ENCODE measurements at regions not wholly inside any gene's neighbourhood (a gene's known extent, or its start where the extent isn't known, plus 50 kb on each side); places are given as distances from the start of the nearest gene placed in this dataset.

- no peak for TF ChIP-seq CTCF (IDR thresholded peaks at IDR 0.05)
- TF ChIP-seq EP300 (IDR thresholded peaks at IDR 0.05; ENCODE audit: low read depth): no peak
- TF ChIP-seq POLR2A (IDR thresholded peaks at IDR 0.05): no peak
Observed at GRCh38 chr16:6891496-6891895, 441.1 kb upstream of the RBFOX1 start.

Data from transverse colon (tissue), 3 donors.